ENCODE measurements at regions not wholly inside any gene's neighbourhood (a gene's known extent, or its start where the extent isn't known, plus 50 kb on each side); places are given as distances from the start of the nearest gene placed in this dataset.
"Not testable (repeated sequence)": the region's sequence is repeated elsewhere in the genome, so short reads cannot be mapped to it uniquely, and the experiment has no call there.

GRCh38 chr2:150062416-150062815, 425.1 kb downstream of the RND3 start:
- Mint-ChIP-seq H3K4me3 (no peak overlapping the region), H3K27me3 (no peaks in the 10 kb centered on the region), H3K36me3 (no peaks in the 10 kb centered on the region), H3K27ac (no peak overlapping the region), H3K4me1 (no peaks in the 10 kb centered on the region), H3K9me3 (peaks cover 0 to 17% (median 0%) of the 10 kb centered on the region in 11 donors)
- ATAC-seq: no peak
- no peak overlapping the region for H3K4me3 ChIP-seq (ENCODE audit: low read length)
- DNase-seq: no peak
- ChIA-PET POLR2A (no interaction called here), CTCF (no interaction called here)
- H3K27ac ChIP-seq (ENCODE audit: low read depth, low read length): no peak overlapping the region
- H3K36me3 ChIP-seq (ENCODE audit: control insufficient read depth in 2 of 3, insufficient read depth in 3 of 3, low read length in 3 of 3): no peaks in the 10 kb centered on the region
- no peaks in the 10 kb centered on the region for H3K4me1 ChIP-seq (ENCODE audit: control insufficient read depth in 2 of 2, insufficient read depth in 2 of 2, low read length in 2 of 2)
- H3K27me3 ChIP-seq (ENCODE audit: control insufficient read depth in 2 of 2, insufficient read depth in 2 of 2, low read length in 2 of 2): no peaks in the 10 kb centered on the region
- H3K9me3 ChIP-seq (ENCODE audit: control insufficient read depth in 2 of 3, low read length in 3 of 3): no peaks in the 10 kb centered on the region
- intact Hi-C loops (cut with micrococcal nuclease): no loop called here

DNA sequence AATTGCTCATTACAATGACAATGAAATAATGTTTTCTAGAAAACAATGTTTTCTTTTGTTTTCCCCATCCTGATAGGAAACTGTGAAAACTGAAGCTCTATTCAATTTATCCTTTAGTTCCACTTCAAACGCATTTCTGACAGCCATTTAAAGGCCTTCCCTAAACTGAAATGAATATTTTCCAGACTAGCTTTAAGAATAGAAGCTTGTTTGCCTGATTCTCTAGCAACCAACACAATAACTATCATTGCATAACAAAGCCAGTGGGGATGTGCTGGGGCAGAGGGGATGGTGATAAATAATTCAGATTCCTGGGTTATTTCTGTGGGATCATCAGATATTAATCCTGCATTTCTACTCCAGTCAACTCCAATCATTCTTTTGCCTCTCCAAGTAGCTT, 427.1 kb downstream of the RND3 start:
- Mint-ChIP-seq H3K36me3 (no peaks in the 10 kb centered on the region), H3K27me3 (no peaks in the 10 kb centered on the region), H3K27ac (no peak overlapping the region), H3K9me3 (peaks cover 0 to 17% (median 0%) of the 10 kb centered on the region in 11 donors), H3K4me3 (no peak overlapping the region), H3K4me1 (no peaks in the 10 kb centered on the region)
- Histone ChIP-seq H3K27me3 (ENCODE audit: control insufficient read depth in 2 of 2, insufficient read depth in 2 of 2, low read length in 2 of 2) (no peaks in the 10 kb centered on the region), H3K27ac (ENCODE audit: low read depth, low read length) (no peak overlapping the region), H3K9me3 (ENCODE audit: control insufficient read depth in 2 of 3, low read length in 3 of 3) (no peaks in the 10 kb centered on the region), H3K4me1 (ENCODE audit: control insufficient read depth in 2 of 2, insufficient read depth in 2 of 2, low read length in 2 of 2) (no peaks in the 10 kb centered on the region), H3K4me3 (ENCODE audit: low read length) (no peak overlapping the region), H3K36me3 (ENCODE audit: control insufficient read depth in 2 of 3, insufficient read depth in 3 of 3, low read length in 3 of 3) (no peaks in the 10 kb centered on the region)
- ChIA-PET POLR2A (no interaction called here), CTCF (no interaction called here)
- intact Hi-C loops (cut with micrococcal nuclease): no loop called here
- no peak for ATAC-seq
- DNase-seq: no peak

GRCh38 chr2:150059676-150060075, 427.8 kb downstream of the RND3 start:
- H3K4me1 ChIP-seq (ENCODE audit: control insufficient read depth in 2 of 2, insufficient read depth in 2 of 2, low read length in 2 of 2); DNase-seq; H3K36me3 ChIP-seq (ENCODE audit: control insufficient read depth in 2 of 3, insufficient read depth in 3 of 3, low read length in 3 of 3); CTCF ChIA-PET; H3K4me3 ChIP-seq (ENCODE audit: low read length); H3K27me3 ChIP-seq (ENCODE audit: control insufficient read depth in 2 of 2, insufficient read depth in 2 of 2, low read length in 2 of 2); H3K4me3 Mint-ChIP-seq; H3K4me1 Mint-ChIP-seq; H3K27ac Mint-ChIP-seq; ATAC-seq; H3K27ac ChIP-seq (ENCODE audit: low read depth, low read length); H3K9me3 ChIP-seq (ENCODE audit: control insufficient read depth in 2 of 3, low read length in 3 of 3); POLR2A ChIA-PET; intact Hi-C loops (cut with micrococcal nuclease); H3K27me3 Mint-ChIP-seq; H3K36me3 Mint-ChIP-seq: not testable (repeated sequence)
- H3K9me3 Mint-ChIP-seq: peaks cover 0 to 17% (median 0%) of the 10 kb centered on the region in 11 donors

DNA sequence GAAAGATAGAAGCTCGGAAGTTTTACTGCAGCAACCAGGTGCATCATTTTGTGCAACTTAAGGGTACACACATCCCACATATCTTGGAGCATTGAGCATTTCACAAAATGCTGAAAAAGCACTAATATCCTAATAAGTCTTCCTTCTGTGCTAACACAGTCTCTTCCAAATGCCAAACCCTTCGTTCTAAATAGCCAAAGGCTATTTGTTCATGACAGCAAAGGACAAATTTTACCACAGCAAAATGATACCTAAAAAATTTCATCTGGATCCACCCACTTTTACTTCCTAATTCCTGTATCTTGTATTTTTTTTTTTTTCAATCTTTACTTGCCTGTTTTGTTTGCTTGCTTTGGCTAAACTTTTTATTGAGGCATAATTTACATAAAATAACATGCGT, 435.0 kb downstream of the RND3 start:
- DNase-seq (no peak), ATAC-seq (no peak)
- H3K9me3 Mint-ChIP-seq: peaks cover 0 to 13% (median 4%) of the 10 kb centered on the region in 11 donors
- no peak overlapping the region for H3K27ac Mint-ChIP-seq
- Histone ChIP-seq H3K27me3 (ENCODE audit: control insufficient read depth in 2 of 2, insufficient read depth in 2 of 2, low read length in 2 of 2) (no peaks in the 10 kb centered on the region), H3K4me3 (ENCODE audit: low read length) (no peak overlapping the region), H3K4me1 (ENCODE audit: control insufficient read depth in 2 of 2, insufficient read depth in 2 of 2, low read length in 2 of 2) (no peaks in the 10 kb centered on the region), H3K27ac (ENCODE audit: low read depth, low read length) (no peak overlapping the region), H3K9me3 (ENCODE audit: control insufficient read depth in 2 of 3, low read length in 3 of 3) (no peaks in the 10 kb centered on the region), H3K36me3 (ENCODE audit: control insufficient read depth in 2 of 3, insufficient read depth in 3 of 3, low read length in 3 of 3) (no peaks in the 10 kb centered on the region)
- intact Hi-C loops (cut with micrococcal nuclease): no loop called here
- no peaks in the 10 kb centered on the region for H3K36me3 Mint-ChIP-seq
- no peak overlapping the region for H3K4me3 Mint-ChIP-seq
- H3K27me3 Mint-ChIP-seq: no peaks in the 10 kb centered on the region
- POLR2A ChIA-PET: no interaction called here
- no peaks in the 10 kb centered on the region for H3K4me1 Mint-ChIP-seq
- CTCF ChIA-PET: no interaction called here

DNA sequence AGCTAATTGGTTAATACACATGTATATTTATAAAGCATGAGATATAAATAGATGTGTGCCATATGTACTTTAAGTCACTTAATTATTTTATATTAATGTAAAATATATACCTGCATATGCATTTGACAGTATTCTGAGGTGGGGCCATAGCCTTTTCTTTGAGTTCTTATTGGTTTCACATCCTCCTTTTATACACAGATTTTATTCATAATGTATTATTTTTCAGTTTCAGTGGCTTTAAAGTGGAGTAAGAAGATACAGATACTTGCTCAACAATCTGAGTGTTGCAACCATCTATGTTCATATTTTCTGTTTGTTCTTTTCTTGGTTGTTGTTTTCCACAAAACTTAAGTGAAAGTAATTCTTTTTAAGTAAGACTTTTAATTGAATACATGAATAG, 436.5 kb downstream of the RND3 start:
- ChIA-PET CTCF (no interaction called here), POLR2A (no interaction called here)
- Mint-ChIP-seq H3K4me1 (no peaks in the 10 kb centered on the region), H3K27ac (no peak overlapping the region), H3K27me3 (no peaks in the 10 kb centered on the region), H3K36me3 (no peaks in the 10 kb centered on the region), H3K9me3 (peaks cover 0 to 13% (median 5%) of the 10 kb centered on the region in 11 donors), H3K4me3 (no peak overlapping the region)
- no peak overlapping the region for H3K27ac ChIP-seq (ENCODE audit: low read depth, low read length)
- no peaks in the 10 kb centered on the region for H3K4me1 ChIP-seq (ENCODE audit: control insufficient read depth in 2 of 2, insufficient read depth in 2 of 2, low read length in 2 of 2)
- H3K36me3 ChIP-seq (ENCODE audit: control insufficient read depth in 2 of 3, insufficient read depth in 3 of 3, low read length in 3 of 3): no peaks in the 10 kb centered on the region
- no peaks in the 10 kb centered on the region for H3K9me3 ChIP-seq (ENCODE audit: control insufficient read depth in 2 of 3, low read length in 3 of 3)
- no peak for DNase-seq
- no peak overlapping the region for H3K4me3 ChIP-seq (ENCODE audit: low read length)
- no peak for ATAC-seq
- H3K27me3 ChIP-seq (ENCODE audit: control insufficient read depth in 2 of 2, insufficient read depth in 2 of 2, low read length in 2 of 2): no peaks in the 10 kb centered on the region
- intact Hi-C loops (cut with micrococcal nuclease): no loop called here

DNA sequence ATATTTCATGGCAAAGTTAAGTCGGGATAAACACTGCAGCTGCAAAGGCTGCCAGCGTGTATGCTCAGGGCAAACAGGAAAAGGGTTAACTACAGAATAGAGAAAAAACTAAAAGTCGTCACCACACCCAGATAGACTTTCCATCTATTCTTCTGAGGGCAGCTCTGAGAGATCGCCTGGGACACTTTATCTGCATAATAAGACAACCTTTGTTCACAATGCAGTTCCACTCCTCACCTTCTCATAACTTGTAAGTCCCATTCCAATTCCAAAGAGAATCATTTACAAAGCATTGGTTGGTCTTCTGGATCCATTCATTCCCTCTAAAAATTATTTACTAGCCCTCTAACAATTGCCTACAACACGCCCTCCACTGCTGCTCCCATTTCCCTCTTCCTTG, 437.4 kb downstream of the RND3 start:
- no peaks in the 10 kb centered on the region for H3K36me3 Mint-ChIP-seq
- Histone ChIP-seq H3K4me3 (ENCODE audit: low read length) (no peak overlapping the region), H3K27ac (ENCODE audit: low read depth, low read length) (no peak overlapping the region), H3K36me3 (ENCODE audit: control insufficient read depth in 2 of 3, insufficient read depth in 3 of 3, low read length in 3 of 3) (no peaks in the 10 kb centered on the region), H3K4me1 (ENCODE audit: control insufficient read depth in 2 of 2, insufficient read depth in 2 of 2, low read length in 2 of 2) (no peaks in the 10 kb centered on the region), H3K9me3 (ENCODE audit: control insufficient read depth in 2 of 3, low read length in 3 of 3) (no peaks in the 10 kb centered on the region), H3K27me3 (ENCODE audit: control insufficient read depth in 2 of 2, insufficient read depth in 2 of 2, low read length in 2 of 2) (no peaks in the 10 kb centered on the region)
- no peaks in the 10 kb centered on the region for H3K4me1 Mint-ChIP-seq
- no peak overlapping the region for H3K27ac Mint-ChIP-seq
- ChIA-PET CTCF (interaction anchor here (0.7 kb wide), 1 partner anchor 426 kb away, joined by 3 read pairs; no protein-coding TSS in a partner anchor), POLR2A (no interaction called here)
- DNase-seq (no peak), ATAC-seq (no peak)
- H3K27me3 Mint-ChIP-seq: no peaks in the 10 kb centered on the region
- intact Hi-C loops (cut with micrococcal nuclease): no loop called here
- no peak overlapping the region for H3K4me3 Mint-ChIP-seq
- H3K9me3 Mint-ChIP-seq: peaks cover 0 to 11% (median 5%) of the 10 kb centered on the region in 11 donors

DNA sequence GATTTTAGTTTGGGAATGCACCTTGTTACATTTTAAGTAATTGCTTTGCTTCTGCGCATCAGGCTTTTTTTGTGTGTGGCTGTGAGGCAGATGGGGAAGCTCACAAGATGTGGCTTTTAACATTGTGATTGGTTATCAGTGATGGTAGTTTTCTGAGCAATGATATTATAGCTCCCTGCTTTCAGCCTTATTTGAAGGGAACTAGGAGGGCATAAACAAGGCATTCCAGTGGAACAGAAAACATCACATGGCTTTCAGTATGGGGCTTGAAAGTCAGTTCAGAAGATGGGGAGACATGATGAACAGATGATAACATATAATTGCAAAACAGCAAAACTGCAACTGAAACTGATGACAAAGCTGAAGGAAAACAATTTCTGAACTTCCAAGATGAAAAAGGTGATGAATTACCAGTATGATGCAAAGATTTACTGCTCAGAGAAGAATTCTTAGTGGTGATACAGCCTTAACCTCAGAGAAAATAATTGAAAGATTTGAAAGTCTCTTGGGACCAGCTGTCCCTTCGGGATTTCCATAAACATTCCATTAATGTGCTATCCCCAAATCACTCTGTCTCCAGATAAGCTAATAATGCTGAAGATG, 439.7 kb downstream of the RND3 start:
- DNase-seq (no peak), ATAC-seq (no peak)
- no peaks in the 10 kb centered on the region for H3K9me3 ChIP-seq (ENCODE audit: control insufficient read depth in 2 of 3, low read length in 3 of 3)
- H3K4me1 Mint-ChIP-seq: no peaks in the 10 kb centered on the region
- H3K36me3 ChIP-seq (ENCODE audit: control insufficient read depth in 2 of 3, insufficient read depth in 3 of 3, low read length in 3 of 3): no peaks in the 10 kb centered on the region
- intact Hi-C loops (cut with micrococcal nuclease): no loop called here
- H3K27ac ChIP-seq (ENCODE audit: low read depth, low read length): no peak overlapping the region
- POLR2A ChIA-PET: no interaction called here
- peaks cover 0 to 11% (median 4%) of the 10 kb centered on the region in 11 donors for H3K9me3 Mint-ChIP-seq
- H3K4me3 ChIP-seq (ENCODE audit: low read length): no peak overlapping the region
- H3K27me3 ChIP-seq (ENCODE audit: control insufficient read depth in 2 of 2, insufficient read depth in 2 of 2, low read length in 2 of 2): no peaks in the 10 kb centered on the region
- no peak overlapping the region for H3K27ac Mint-ChIP-seq
- no peaks in the 10 kb centered on the region for H3K4me1 ChIP-seq (ENCODE audit: control insufficient read depth in 2 of 2, insufficient read depth in 2 of 2, low read length in 2 of 2)
- H3K36me3 Mint-ChIP-seq: peaks cover 0 to 3% (median 0%) of the 10 kb centered on the region in 5 donors
- CTCF ChIA-PET: no interaction called here
- no peak overlapping the region for H3K4me3 Mint-ChIP-seq
- H3K27me3 Mint-ChIP-seq: no peaks in the 10 kb centered on the region

All from naive thymus-derived CD4-positive, alpha-beta T cell (primary cell).